ENCODE measurements at regions not wholly inside any gene's neighbourhood (a gene's known extent, or its start where the extent isn't known, plus 50 kb on each side); places are given as distances from the start of the nearest gene placed in this dataset.

GRCh38 chr2:228902176-228902575 is 368.9 kb downstream of the PID1 start:
- TF ChIP-seq ZFP30 (CRISPR knock-in tag; IDR thresholded peaks at IDR 0.05) (no peak), RARB (CRISPR knock-in tag; IDR thresholded peaks at IDR 0.05) (no peak), CSDC2 (CRISPR knock-in tag; IDR thresholded peaks at IDR 0.05) (no peak), TCF4 (CRISPR knock-in tag; IDR thresholded peaks at IDR 0.05; ENCODE audit: borderline replicate concordance) (no peak), ZNF70 (CRISPR knock-in tag; IDR thresholded peaks at IDR 0.05) (no peak)
- TF ChIP-seq, protein P1, sequence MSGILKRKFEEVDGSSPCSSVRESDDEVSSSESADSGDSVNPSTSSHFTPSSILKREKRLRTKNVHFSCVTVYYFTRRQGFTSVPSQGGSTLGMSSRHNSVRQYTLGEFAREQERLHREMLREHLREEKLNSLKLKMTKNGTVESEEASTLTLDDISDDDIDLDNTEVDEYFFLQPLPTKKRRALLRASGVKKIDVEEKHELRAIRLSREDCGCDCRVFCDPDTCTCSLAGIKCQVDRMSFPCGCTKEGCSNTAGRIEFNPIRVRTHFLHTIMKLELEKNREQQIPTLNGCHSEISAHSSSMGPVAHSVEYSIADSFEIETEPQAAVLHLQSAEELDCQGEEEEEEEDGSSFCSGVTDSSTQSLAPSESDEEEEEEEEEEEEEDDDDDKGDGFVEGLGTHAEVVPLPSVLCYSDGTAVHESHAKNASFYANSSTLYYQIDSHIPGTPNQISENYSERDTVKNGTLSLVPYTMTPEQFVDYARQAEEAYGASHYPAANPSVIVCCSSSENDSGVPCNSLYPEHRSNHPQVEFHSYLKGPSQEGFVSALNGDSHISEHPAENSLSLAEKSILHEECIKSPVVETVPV (CRISPR knock-in tag; IDR thresholded peaks at IDR 0.05), result no peak

GRCh38 chr2:228901531-228901930 is 369.6 kb downstream of the PID1 start:
- no peak for ATAC-seq
- TF ChIP-seq, protein P2, sequence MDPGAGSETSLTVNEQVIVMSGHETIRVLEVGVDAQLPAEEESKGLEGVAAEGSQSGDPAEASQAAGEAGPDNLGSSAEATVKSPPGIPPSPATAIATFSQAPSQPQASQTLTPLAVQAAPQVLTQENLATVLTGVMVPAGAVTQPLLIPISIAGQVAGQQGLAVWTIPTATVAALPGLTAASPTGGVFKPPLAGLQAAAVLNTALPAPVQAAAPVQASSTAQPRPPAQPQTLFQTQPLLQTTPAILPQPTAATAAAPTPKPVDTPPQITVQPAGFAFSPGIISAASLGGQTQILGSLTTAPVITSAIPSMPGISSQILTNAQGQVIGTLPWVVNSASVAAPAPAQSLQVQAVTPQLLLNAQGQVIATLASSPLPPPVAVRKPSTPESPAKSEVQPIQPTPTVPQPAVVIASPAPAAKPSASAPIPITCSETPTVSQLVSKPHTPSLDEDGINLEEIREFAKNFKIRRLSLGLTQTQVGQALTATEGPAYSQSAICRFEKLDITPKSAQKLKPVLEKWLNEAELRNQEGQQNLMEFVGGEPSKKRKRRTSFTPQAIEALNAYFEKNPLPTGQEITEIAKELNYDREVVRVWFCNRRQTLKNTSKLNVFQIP (CRISPR knock-in tag; IDR thresholded peaks at IDR 0.05; ENCODE audit: borderline replicate concordance, low read depth), result no peak
- TF ChIP-seq, protein P3, sequence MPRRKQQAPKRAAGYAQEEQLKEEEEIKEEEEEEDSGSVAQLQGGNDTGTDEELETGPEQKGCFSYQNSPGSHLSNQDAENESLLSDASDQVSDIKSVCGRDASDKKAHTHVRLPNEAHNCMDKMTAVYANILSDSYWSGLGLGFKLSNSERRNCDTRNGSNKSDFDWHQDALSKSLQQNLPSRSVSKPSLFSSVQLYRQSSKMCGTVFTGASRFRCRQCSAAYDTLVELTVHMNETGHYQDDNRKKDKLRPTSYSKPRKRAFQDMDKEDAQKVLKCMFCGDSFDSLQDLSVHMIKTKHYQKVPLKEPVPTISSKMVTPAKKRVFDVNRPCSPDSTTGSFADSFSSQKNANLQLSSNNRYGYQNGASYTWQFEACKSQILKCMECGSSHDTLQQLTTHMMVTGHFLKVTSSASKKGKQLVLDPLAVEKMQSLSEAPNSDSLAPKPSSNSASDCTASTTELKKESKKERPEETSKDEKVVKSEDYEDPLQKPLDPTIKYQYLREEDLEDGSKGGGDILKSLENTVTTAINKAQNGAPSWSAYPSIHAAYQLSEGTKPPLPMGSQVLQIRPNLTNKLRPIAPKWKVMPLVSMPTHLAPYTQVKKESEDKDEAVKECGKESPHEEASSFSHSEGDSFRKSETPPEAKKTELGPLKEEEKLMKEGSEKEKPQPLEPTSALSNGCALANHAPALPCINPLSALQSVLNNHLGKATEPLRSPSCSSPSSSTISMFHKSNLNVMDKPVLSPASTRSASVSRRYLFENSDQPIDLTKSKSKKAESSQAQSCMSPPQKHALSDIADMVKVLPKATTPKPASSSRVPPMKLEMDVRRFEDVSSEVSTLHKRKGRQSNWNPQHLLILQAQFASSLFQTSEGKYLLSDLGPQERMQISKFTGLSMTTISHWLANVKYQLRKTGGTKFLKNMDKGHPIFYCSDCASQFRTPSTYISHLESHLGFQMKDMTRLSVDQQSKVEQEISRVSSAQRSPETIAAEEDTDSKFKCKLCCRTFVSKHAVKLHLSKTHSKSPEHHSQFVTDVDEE (CRISPR knock-in tag; IDR thresholded peaks at IDR 0.05), result no peak
- TF ChIP-seq OSR1 (CRISPR knock-in tag; IDR thresholded peaks at IDR 0.05) (no peak), ZNF565 (CRISPR knock-in tag; conservative IDR thresholded peaks at IDR 0.05; ENCODE audit: low read depth) (no peak), ZNF8 (CRISPR knock-in tag; IDR thresholded peaks at IDR 0.05) (no peak), RARB (CRISPR knock-in tag; IDR thresholded peaks at IDR 0.05) (no peak), ISL1 (CRISPR knock-in tag; IDR thresholded peaks at IDR 0.05) (no peak), TCF4 (CRISPR knock-in tag; IDR thresholded peaks at IDR 0.05; ENCODE audit: borderline replicate concordance) (no peak), SNAI2 (CRISPR knock-in tag; IDR thresholded peaks at IDR 0.05) (no peak), ZFP3 (CRISPR knock-in tag; IDR thresholded peaks at IDR 0.05) (no peak), CSDC2 (CRISPR knock-in tag; IDR thresholded peaks at IDR 0.05) (no peak), ZNF70 (CRISPR knock-in tag; IDR thresholded peaks at IDR 0.05) (no peak), GLIS3 (CRISPR knock-in tag; IDR thresholded peaks at IDR 0.05) (no peak), PPARA (CRISPR knock-in tag; IDR thresholded peaks at IDR 0.05; ENCODE audit: borderline replicate concordance) (no peak), BACH2 (CRISPR knock-in tag; IDR thresholded peaks at IDR 0.05; ENCODE audit: borderline replicate concordance) (no peak), ESRRG (CRISPR knock-in tag; IDR thresholded peaks at IDR 0.05) (no peak)
- TF ChIP-seq, protein P1 (CRISPR knock-in tag; IDR thresholded peaks at IDR 0.05), result no peak
- TF ChIP-seq, protein P4, sequence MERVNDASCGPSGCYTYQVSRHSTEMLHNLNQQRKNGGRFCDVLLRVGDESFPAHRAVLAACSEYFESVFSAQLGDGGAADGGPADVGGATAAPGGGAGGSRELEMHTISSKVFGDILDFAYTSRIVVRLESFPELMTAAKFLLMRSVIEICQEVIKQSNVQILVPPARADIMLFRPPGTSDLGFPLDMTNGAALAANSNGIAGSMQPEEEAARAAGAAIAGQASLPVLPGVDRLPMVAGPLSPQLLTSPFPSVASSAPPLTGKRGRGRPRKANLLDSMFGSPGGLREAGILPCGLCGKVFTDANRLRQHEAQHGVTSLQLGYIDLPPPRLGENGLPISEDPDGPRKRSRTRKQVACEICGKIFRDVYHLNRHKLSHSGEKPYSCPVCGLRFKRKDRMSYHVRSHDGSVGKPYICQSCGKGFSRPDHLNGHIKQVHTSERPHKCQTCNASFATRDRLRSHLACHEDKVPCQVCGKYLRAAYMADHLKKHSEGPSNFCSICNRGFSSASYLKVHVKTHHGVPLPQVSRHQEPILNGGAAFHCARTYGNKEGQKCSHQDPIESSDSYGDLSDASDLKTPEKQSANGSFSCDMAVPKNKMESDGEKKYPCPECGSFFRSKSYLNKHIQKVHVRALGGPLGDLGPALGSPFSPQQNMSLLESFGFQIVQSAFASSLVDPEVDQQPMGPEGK (CRISPR knock-in tag; IDR thresholded peaks at IDR 0.05; ENCODE audit: borderline replicate concordance), result no peak
- TF ChIP-seq, protein P5, sequence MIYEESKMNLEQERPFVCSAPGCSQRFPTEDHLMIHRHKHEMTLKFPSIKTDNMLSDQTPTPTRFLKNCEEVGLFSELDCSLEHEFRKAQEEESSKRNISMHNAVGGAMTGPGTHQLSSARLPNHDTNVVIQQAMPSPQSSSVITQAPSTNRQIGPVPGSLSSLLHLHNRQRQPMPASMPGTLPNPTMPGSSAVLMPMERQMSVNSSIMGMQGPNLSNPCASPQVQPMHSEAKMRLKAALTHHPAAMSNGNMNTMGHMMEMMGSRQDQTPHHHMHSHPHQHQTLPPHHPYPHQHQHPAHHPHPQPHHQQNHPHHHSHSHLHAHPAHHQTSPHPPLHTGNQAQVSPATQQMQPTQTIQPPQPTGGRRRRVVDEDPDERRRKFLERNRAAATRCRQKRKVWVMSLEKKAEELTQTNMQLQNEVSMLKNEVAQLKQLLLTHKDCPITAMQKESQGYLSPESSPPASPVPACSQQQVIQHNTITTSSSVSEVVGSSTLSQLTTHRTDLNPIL (CRISPR knock-in tag; IDR thresholded peaks at IDR 0.05; ENCODE audit: low read depth), result no peak

More at GRCh38 chr2:228902176-228902575, 368.9 kb downstream of the PID1 start:
- no peak for ATAC-seq

DNA sequence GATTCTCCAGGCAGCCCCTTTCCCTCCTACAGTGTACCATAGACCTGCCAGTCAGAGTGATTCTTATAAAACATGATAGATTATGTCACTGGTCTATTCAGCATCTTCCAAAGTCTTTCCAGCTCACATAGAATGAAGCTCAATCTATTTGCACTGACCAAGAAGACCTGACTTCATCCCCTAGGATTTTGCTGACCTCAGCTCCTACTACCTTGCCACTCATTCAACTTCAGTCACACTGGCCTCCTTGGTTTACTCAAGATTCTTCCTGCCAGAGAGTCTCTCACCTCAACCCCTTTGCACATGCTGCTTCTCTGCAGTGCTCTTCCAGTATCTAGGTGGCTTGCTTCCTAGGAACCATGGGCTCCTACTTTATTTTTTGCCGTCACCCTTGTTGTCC is 392.9 kb downstream of the PID1 start:
- ATAC-seq, result no peak
- TF ChIP-seq ZFP30 (CRISPR knock-in tag; IDR thresholded peaks at IDR 0.05) (no peak), SNAI2 (CRISPR knock-in tag; IDR thresholded peaks at IDR 0.05) (no peak), TOX (CRISPR knock-in tag; IDR thresholded peaks at IDR 0.05; ENCODE audit: borderline replicate concordance) (no peak), ZC3H10 (CRISPR knock-in tag; IDR thresholded peaks at IDR 0.05) (no peak), BACH2 (CRISPR knock-in tag; IDR thresholded peaks at IDR 0.05; ENCODE audit: borderline replicate concordance) (no peak), ESRRG (CRISPR knock-in tag; IDR thresholded peaks at IDR 0.05) (no peak), TCF4 (CRISPR knock-in tag; IDR thresholded peaks at IDR 0.05; ENCODE audit: borderline replicate concordance) (no peak), ARNTL (CRISPR knock-in tag; IDR thresholded peaks at IDR 0.05; ENCODE audit: borderline replicate concordance, low read depth) (no peak)
- TF ChIP-seq, protein P4 (CRISPR knock-in tag; IDR thresholded peaks at IDR 0.05; ENCODE audit: borderline replicate concordance), result no peak
- TF ChIP-seq, protein P1 (CRISPR knock-in tag; IDR thresholded peaks at IDR 0.05), result no peak

Data from SK-N-SH treated with all-trans-retinoic acid at 6 μM for 48 hours (cell line).